Rectal smooth muscle tissue (tissue), 1 donor: ENCODE measurements at regions not wholly inside any gene's neighbourhood (a gene's known extent, or its start where the extent isn't known, plus 50 kb on each side); places are given as distances from the start of the nearest gene placed in this dataset.
"Not testable (repeated sequence)": the region's sequence is repeated elsewhere in the genome, so short reads cannot be mapped to it uniquely, and the experiment has no call there.

Source experiments
- H3K27ac ChIP-seq: one replicate; pipeline ENCODE4 v1.7.0; 2013; ENCODE audit warnings: low read depth, low read length, inconsistent platforms
- H3K27me3 ChIP-seq: one replicate; pipeline ENCODE4 v1.7.0; 2013; ENCODE audit warnings: low read length; ENCODE audit not compliant: control insufficient read depth, insufficient read depth
- H3K36me3 ChIP-seq: one replicate; pipeline ENCODE4 v1.7.0; 2013; ENCODE audit warnings: low read length; ENCODE audit not compliant: control insufficient read depth, insufficient read depth
- H3K4me1 ChIP-seq: one replicate; pipeline ENCODE4 v1.7.0; 2013; ENCODE audit warnings: low read length; ENCODE audit not compliant: control insufficient read depth, insufficient read depth
- H3K4me3 ChIP-seq: one replicate; pipeline ENCODE4 v1.7.0; 2013; ENCODE audit warnings: low read length
- H3K9ac ChIP-seq: one replicate; pipeline ENCODE4 v1.7.0; 2013; ENCODE audit warnings: low read length

GRCh38 chr2:131738996-131739434 lies 211.3 kb downstream of the CCDC74A start:
- H3K27ac ChIP-seq, H3K4me3 ChIP-seq, H3K27me3 ChIP-seq, H3K36me3 ChIP-seq, H3K9ac ChIP-seq, H3K4me1 ChIP-seq: not testable (repeated sequence)

GRCh38 chr2:131753640-131754561 lies 226.2 kb downstream of the CCDC74A start:
- H3K4me3 ChIP-seq, result no peak overlapping the region
- H3K9ac ChIP-seq, result no peak overlapping the region
- H3K36me3 ChIP-seq, result no peaks in the 10 kb centered on the region
- H3K27ac ChIP-seq, result no peak overlapping the region
- no peaks in the 10 kb centered on the region for H3K27me3 ChIP-seq
- no peaks in the 10 kb centered on the region for H3K4me1 ChIP-seq

GRCh38 chr2:131754929-131755720 lies 227.4 kb downstream of the CCDC74A start:
- Histone ChIP-seq H3K27me3 (no peaks in the 10 kb centered on the region), H3K9ac (no peak overlapping the region), H3K4me1 (no peaks in the 10 kb centered on the region), H3K4me3 (no peak overlapping the region), H3K27ac (no peak overlapping the region), H3K36me3 (no peaks in the 10 kb centered on the region)

GRCh38 chr2:131756141-131756907 lies 228.6 kb downstream of the CCDC74A start:
- Histone ChIP-seq H3K9ac (no peak overlapping the region), H3K36me3 (no peaks in the 10 kb centered on the region), H3K27ac (no peak overlapping the region), H3K27me3 (no peaks in the 10 kb centered on the region), H3K4me1 (no peaks in the 10 kb centered on the region), H3K4me3 (no peak overlapping the region)

GRCh38 chr2:131758941-131759340 lies 231.3 kb downstream of the CCDC74A start:
- H3K4me3 ChIP-seq, H3K36me3 ChIP-seq, H3K27ac ChIP-seq, H3K27me3 ChIP-seq, H3K4me1 ChIP-seq, H3K9ac ChIP-seq: not testable (repeated sequence)

- not testable (repeated sequence) for H3K36me3 ChIP-seq, H3K4me3 ChIP-seq, H3K27ac ChIP-seq, H3K9ac ChIP-seq, H3K4me1 ChIP-seq, H3K27me3 ChIP-seq
These were observed 247.4 kb downstream of the CCDC74A start for GRCh38 chr2:131774955-131775555.

- not testable (repeated sequence) for H3K9ac ChIP-seq, H3K36me3 ChIP-seq, H3K27ac ChIP-seq, H3K27me3 ChIP-seq, H3K4me1 ChIP-seq, H3K4me3 ChIP-seq
These were observed 248.3 kb downstream of the CCDC74A start for GRCh38 chr2:131775903-131776506.

- not testable (repeated sequence) for H3K27me3 ChIP-seq, H3K36me3 ChIP-seq, H3K27ac ChIP-seq, H3K4me3 ChIP-seq, H3K9ac ChIP-seq, H3K4me1 ChIP-seq
These were observed 252.8 kb downstream of the CCDC74A start for GRCh38 chr2:131780446-131780845.

GRCh38 chr2:131801210-131801744 lies 273.6 kb downstream of the CCDC74A start:
- Histone ChIP-seq H3K27ac (no peak overlapping the region), H3K27me3 (no peaks in the 10 kb centered on the region), H3K36me3 (no peaks in the 10 kb centered on the region), H3K4me3 (no peak overlapping the region), H3K4me1 (no peaks in the 10 kb centered on the region), H3K9ac (no peak overlapping the region)

- not testable (repeated sequence) for H3K27ac ChIP-seq, H3K9ac ChIP-seq, H3K36me3 ChIP-seq, H3K4me1 ChIP-seq, H3K27me3 ChIP-seq
- H3K4me3 ChIP-seq, result peak overlapping the region; percentile 57
These were observed 274.2 kb downstream of the CCDC74A start for GRCh38 chr2:131801745-131802350.

GRCh38 chr2:131802351-131802836 lies 274.7 kb downstream of the CCDC74A start:
- H3K4me3 ChIP-seq, result peak overlapping the region; percentile 57
- not testable (repeated sequence) for H3K36me3 ChIP-seq, H3K4me1 ChIP-seq, H3K27ac ChIP-seq, H3K27me3 ChIP-seq, H3K9ac ChIP-seq
